T-cell (primary cell): ENCODE measurements at regions not wholly inside any gene's neighbourhood (a gene's known extent, or its start where the extent isn't known, plus 50 kb on each side); places are given as distances from the start of the nearest gene placed in this dataset.

Experiments
- ATAC-seq, 4 experiments: fragments of 200-7000 bp in 3 of 4; fragments of 150-1000 bp in 1 of 4; cut with Tn5 transposase; replicated peaks in 1 of 4; 1 replicate in 3 of 4; 2 replicates in 1 of 4; pipeline ENCODE4 v1.10.0; 2021; ENCODE audit warnings: moderate library complexity in 3 of 4, mild to moderate bottlenecking in 2 of 4, moderate number of reproducible peaks in 1 of 4
- CTCF ChIA-PET, 2 donors: fragments of 300-600 bp; sonication (Branson Sonifier 250); formaldehyde crosslinking; loops; one replicate each; lab custom pipeline; 2022; ENCODE audit warnings: antibody characterized with exemption in 2 of 2; lab: Charles Lee
- POLR2A ChIA-PET, 2 donors: fragments of 300-600 bp; sonication (Branson Sonifier 250); formaldehyde crosslinking; loops; one replicate each; lab custom pipeline; 2022; ENCODE audit warnings: antibody characterized with exemption in 2 of 2; lab: Charles Lee
- DNase-seq, 35 experiments: peaks; one replicate each; pipeline versions ENCODE4 v3.0.0 to v3.0.0-alpha.2; 2013 to 2023
- H3K27ac ChIP-seq: one replicate; pipeline ENCODE4 v1.5.1; 2013; ENCODE audit warnings: low read length
- H3K27me3 ChIP-seq, 2 experiments: replicated peaks in 1 of 2; 1 replicate in 1 of 2; 2 replicates in 1 of 2; pipeline versions ENCODE4 v1.6.1 to v1.7.0; 2013; ENCODE audit warnings: low read length in 1 of 2, mixed read lengths in 1 of 2; ENCODE audit not compliant: control insufficient read depth in 2 of 2, insufficient read depth in 2 of 2; ENCODE audit errors: extremely low read depth in 1 of 2
- H3K36me3 ChIP-seq, 2 donors: 1 replicate in 1 of 2; 2 replicates in 1 of 2; pipeline versions ENCODE4 v1.6.1 to v1.7.0; 2013; ENCODE audit warnings: low read length in 1 of 2; ENCODE audit not compliant: control insufficient read depth in 2 of 2, insufficient read depth in 1 of 2; ENCODE audit errors: extremely low read depth in 1 of 2
- H3K4me1 ChIP-seq, 2 experiments: 1 replicate in 1 of 2; 2 replicates in 1 of 2; pipeline versions ENCODE4 v1.6.1 to v1.7.0; 2013; ENCODE audit warnings: low read length in 2 of 2, mixed read lengths in 1 of 2; ENCODE audit not compliant: insufficient read depth in 2 of 2, control insufficient read depth in 1 of 2; ENCODE audit errors: extremely low read depth in 1 of 2
- H3K4me3 ChIP-seq, 2 donors: 1 replicate in 1 of 2; 2 replicates in 1 of 2; pipeline versions ENCODE4 v1.5.1 to v1.7.0; 2013; ENCODE audit warnings: mild to moderate bottlenecking in 2 of 2, low read length in 1 of 2, moderate library complexity in 1 of 2; ENCODE audit not compliant: control insufficient read depth in 1 of 2; ENCODE audit errors: extremely low read depth in 1 of 2
- H3K9me3 ChIP-seq: 2 replicates; pipeline ENCODE4 v1.7.0; 2013
- H3K27ac Mint-ChIP-seq, 2 donors: one replicate each; pipeline ENCODE4 v1.8.0; 2020 to 2021; ENCODE audit warnings: mild to moderate bottlenecking in 2 of 2, mixed read lengths in 2 of 2
- H3K27me3 Mint-ChIP-seq, 2 donors: one replicate each; pipeline ENCODE4 v1.8.0; 2021 to 2022; ENCODE audit warnings: mixed read lengths in 2 of 2
- H3K36me3 Mint-ChIP-seq: one replicate; pipeline ENCODE4 v1.8.0; 2021; ENCODE audit warnings: mixed read lengths
- H3K4me1 Mint-ChIP-seq, 3 donors: one replicate each; pipeline ENCODE4 v1.8.0; 2020 to 2022; ENCODE audit warnings: mixed read lengths in 3 of 3, mild to moderate bottlenecking in 1 of 3
- H3K4me3 Mint-ChIP-seq, 3 donors: one replicate each; pipeline ENCODE4 v1.8.0; 2020 to 2022; ENCODE audit warnings: mild to moderate bottlenecking in 3 of 3, mixed read lengths in 3 of 3, moderate library complexity in 3 of 3
- H3K9me3 Mint-ChIP-seq, 3 donors: one replicate each; pipeline ENCODE4 v1.8.0; 2020 to 2022; ENCODE audit warnings: mixed read lengths in 3 of 3
- WGBS: methylation state at CpG from one replicate; pipeline ENCODE4 v1.1.5; 2013; ENCODE audit warnings: missing lambda C conversion rate; ENCODE audit not compliant: insufficient coverage; 5-methylcytosine and 5-hydroxymethylcytosine counted together

DNA sequence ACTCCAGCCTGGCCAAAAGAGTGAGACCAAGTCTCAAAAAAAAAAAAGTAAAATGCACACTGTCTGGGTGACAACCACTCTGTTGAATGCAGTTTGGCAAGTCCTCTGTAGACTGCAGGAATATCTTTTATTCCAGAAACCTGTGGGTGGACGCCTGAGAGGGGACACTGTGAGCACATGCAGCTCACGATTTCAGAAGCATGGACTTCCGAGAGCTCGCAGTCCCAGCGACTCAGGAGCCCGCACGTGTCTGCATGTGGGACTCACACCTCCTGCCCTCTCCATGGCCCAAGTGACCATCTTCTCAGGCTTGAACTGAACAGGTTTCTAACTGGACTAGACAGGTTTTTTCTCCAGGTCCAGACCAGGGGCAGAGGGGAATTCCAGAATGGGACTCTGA is 388.6 kb upstream of the IRX2 start:
- WGBS = 95% methylated on average over 7 of the region's 7 CpGs
- no peak for DNase-seq
- Histone ChIP-seq H3K9me3 (no peaks in the 10 kb centered on the region), H3K36me3 (no peaks in the 10 kb centered on the region), H3K27ac (no peak overlapping the region), H3K4me3 (no peak overlapping the region), H3K27me3 (peaks cover 0 to 2% of the 10 kb centered on the region in 2 experiments), H3K4me1 (no peaks in the 10 kb centered on the region)
- ChIA-PET CTCF (no interaction called here), POLR2A (no interaction called here)
- H3K9me3 Mint-ChIP-seq = peaks cover 0 to 21% (median 5%) of the 10 kb centered on the region in 3 donors
- no peak for ATAC-seq
- H3K27me3 Mint-ChIP-seq = no peaks in the 10 kb centered on the region
- no peak overlapping the region for H3K27ac Mint-ChIP-seq
- no peaks in the 10 kb centered on the region for H3K4me1 Mint-ChIP-seq
- no peaks in the 10 kb centered on the region for H3K36me3 Mint-ChIP-seq
- no peak overlapping the region for H3K4me3 Mint-ChIP-seq

DNA sequence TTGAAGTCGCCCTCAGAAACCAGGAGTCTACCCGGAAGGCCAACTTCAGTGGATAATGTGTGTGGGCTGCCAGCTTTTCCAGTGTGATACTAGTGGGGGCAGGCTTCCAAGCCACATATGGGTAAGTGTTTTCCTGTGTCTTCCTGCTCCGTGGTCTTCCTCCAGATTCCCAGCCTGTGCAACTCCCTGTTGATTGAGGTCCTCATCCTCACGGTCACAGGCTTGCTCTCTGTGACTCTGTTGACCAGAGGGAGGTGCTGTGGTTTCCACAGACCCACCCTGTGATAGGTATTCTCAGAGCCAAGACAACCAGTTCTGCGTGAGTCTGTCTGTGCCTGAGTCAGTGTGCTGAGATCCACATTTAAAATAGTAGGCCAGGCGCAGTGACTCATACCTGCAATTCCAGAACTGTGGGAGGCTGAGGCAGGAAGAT is 388.0 kb upstream of the IRX2 start:
- H3K4me1 ChIP-seq = no peaks in the 10 kb centered on the region
- H3K27ac ChIP-seq = no peak overlapping the region
- H3K27me3 ChIP-seq = peaks cover 0 to 2% of the 10 kb centered on the region in 2 experiments
- DNase-seq = no peak
- CTCF ChIA-PET = no interaction called here
- no peak for ATAC-seq
- Mint-ChIP-seq H3K27ac (no peak overlapping the region), H3K4me3 (no peak overlapping the region), H3K27me3 (no peaks in the 10 kb centered on the region), H3K36me3 (no peaks in the 10 kb centered on the region), H3K4me1 (no peaks in the 10 kb centered on the region), H3K9me3 (peaks cover 0 to 24% (median 5%) of the 10 kb centered on the region in 3 donors)
- 72% methylated on average over 5 of the region's 6 CpGs for WGBS
- no peak overlapping the region for H3K4me3 ChIP-seq
- no peaks in the 10 kb centered on the region for H3K9me3 ChIP-seq
- no peaks in the 10 kb centered on the region for H3K36me3 ChIP-seq
- POLR2A ChIA-PET = no interaction called here

DNA sequence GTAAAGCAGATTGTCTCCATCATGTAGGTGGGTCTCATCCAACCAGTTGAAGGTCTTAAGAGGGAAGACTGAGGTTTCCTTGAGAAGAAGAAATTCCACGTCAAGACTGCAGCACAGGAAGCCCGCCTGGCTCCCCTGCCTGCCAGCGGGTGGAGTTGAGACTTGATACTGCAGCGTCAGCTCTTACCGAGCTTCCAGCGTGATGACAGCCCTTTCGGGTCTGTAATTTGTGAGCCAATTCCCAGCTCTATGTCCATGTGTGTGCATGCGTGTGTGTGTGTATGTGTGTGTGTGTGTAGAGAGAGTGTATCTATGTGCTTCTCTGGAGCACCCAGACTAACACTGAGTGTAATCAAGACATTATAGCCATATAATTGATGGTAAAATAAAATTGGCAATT is 379.7 kb upstream of the IRX2 start:
- no peaks in the 10 kb centered on the region for H3K4me1 Mint-ChIP-seq
- no peak overlapping the region for H3K27ac Mint-ChIP-seq
- no peaks in the 10 kb centered on the region for H3K4me1 ChIP-seq
- ChIA-PET POLR2A (no interaction called here), CTCF (no interaction called here)
- H3K27ac ChIP-seq = no peak overlapping the region
- ATAC-seq (no peak), DNase-seq (no peak)
- no peaks in the 10 kb centered on the region for H3K36me3 ChIP-seq
- H3K4me3 ChIP-seq = no peak overlapping the region
- H3K36me3 Mint-ChIP-seq = no peaks in the 10 kb centered on the region
- no peaks in the 10 kb centered on the region for H3K9me3 ChIP-seq
- no peak overlapping the region for H3K4me3 Mint-ChIP-seq
- WGBS = 56% methylated on average over 7 of the region's 8 CpGs
- H3K27me3 ChIP-seq = peaks cover 0 to 4% of the 10 kb centered on the region in 2 experiments
- no peaks in the 10 kb centered on the region for H3K27me3 Mint-ChIP-seq
- peaks cover 3 to 11% (median 6%) of the 10 kb centered on the region in 3 donors for H3K9me3 Mint-ChIP-seq

DNA sequence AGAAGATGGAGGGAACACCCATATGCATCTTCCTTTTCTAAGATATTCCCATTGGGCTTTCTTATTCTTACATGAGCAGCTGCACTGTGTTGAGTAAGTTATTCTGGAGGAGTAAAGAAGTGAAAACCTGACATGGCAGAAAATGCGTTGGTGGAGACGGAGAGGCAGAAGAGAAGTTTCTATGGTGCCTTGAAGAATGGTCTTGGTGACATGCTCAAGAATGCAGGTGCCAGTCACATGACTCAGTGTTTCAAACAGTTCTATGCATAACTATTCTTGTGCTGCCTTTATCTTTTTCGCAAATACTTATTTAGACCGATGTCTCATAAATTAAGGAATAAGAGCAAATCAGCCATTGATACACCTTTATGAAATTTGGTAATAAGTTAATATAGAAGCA is 377.8 kb upstream of the IRX2 start:
- no peaks in the 10 kb centered on the region for H3K9me3 ChIP-seq
- ChIA-PET POLR2A (no interaction called here), CTCF (no interaction called here)
- DNase-seq (no peak), ATAC-seq (no peak)
- 100% methylated on average over 1 of the region's 4 CpGs for WGBS
- H3K27ac ChIP-seq = no peak overlapping the region
- H3K4me3 ChIP-seq = no peak overlapping the region
- peaks cover 3 to 6% (median 6%) of the 10 kb centered on the region in 3 donors for H3K9me3 Mint-ChIP-seq
- no peaks in the 10 kb centered on the region for H3K36me3 Mint-ChIP-seq
- no peak overlapping the region for H3K4me3 Mint-ChIP-seq
- H3K4me1 ChIP-seq = no peaks in the 10 kb centered on the region
- no peaks in the 10 kb centered on the region for H3K36me3 ChIP-seq
- H3K27me3 Mint-ChIP-seq = no peaks in the 10 kb centered on the region
- no peaks in the 10 kb centered on the region for H3K4me1 Mint-ChIP-seq
- no peak overlapping the region for H3K27ac Mint-ChIP-seq
- peaks cover 0 to 4% of the 10 kb centered on the region in 2 experiments for H3K27me3 ChIP-seq

DNA sequence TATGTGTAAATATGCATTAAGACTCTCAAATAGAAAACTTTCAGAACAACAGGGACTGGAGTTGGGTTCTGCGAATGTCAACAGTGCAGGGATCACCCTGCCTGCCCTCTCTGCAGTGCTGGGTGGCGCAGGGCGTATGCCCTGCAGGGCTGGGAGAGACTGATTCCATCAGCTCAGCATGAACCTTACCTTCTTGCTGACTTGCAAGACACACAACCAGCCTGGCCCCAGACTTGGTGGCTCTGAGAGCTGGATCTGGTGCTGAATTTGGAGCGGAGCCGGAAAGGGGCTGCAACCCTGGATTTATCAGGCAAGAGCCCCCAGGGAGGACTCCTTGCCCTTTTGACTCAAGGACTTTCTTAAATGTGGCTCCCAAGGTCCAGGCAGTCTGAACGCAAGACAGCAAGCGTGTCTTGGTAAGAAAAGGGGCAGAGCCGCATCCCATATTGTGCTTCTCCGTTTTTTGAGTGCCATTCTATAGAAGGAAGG is 376.0 kb upstream of the IRX2 start:
- ChIA-PET POLR2A (no interaction called here), CTCF (no interaction called here)
- peaks cover 0 to 5% of the 10 kb centered on the region in 2 donors for H3K27me3 Mint-ChIP-seq
- ATAC-seq = no peak
- Histone ChIP-seq H3K27ac (no peak overlapping the region), H3K36me3 (no peaks in the 10 kb centered on the region), H3K9me3 (no peaks in the 10 kb centered on the region), H3K4me1 (no peaks in the 10 kb centered on the region), H3K4me3 (no peak overlapping the region), H3K27me3 (peaks cover 2 to 4% of the 10 kb centered on the region in 2 experiments)
- peaks cover 3 to 6% (median 6%) of the 10 kb centered on the region in 3 donors for H3K9me3 Mint-ChIP-seq
- no peak for DNase-seq
- H3K4me3 Mint-ChIP-seq = no peak overlapping the region
- WGBS = 93% methylated on average over 5 of the region's 9 CpGs
- no peaks in the 10 kb centered on the region for H3K36me3 Mint-ChIP-seq
- no peak overlapping the region for H3K27ac Mint-ChIP-seq
- H3K4me1 Mint-ChIP-seq = no peaks in the 10 kb centered on the region

DNA sequence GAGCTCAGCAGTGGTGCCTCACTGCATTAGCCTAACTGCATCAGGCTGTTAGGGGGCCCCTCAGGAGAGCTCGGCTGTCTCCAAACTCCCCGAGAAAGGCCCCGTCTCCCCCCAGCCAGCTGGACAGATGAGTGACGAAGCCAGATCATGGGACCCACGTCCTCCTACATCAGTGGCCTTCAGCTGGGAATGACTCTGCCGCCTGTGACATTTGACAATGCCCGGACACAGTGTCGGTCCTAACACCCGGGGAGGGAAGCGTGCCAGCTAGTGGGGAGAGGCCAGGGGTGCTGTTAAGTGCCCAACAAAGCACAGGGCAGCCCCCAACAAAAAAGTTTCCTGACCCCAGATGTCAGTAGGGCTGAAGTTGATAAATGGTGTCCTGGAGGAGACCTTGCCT is 375.2 kb upstream of the IRX2 start:
- Histone ChIP-seq H3K9me3 (no peaks in the 10 kb centered on the region), H3K4me1 (no peaks in the 10 kb centered on the region), H3K27me3 (peaks cover 2 to 8% of the 10 kb centered on the region in 2 experiments), H3K36me3 (no peaks in the 10 kb centered on the region), H3K27ac (no peak overlapping the region), H3K4me3 (no peak overlapping the region)
- Mint-ChIP-seq H3K27ac (no peak overlapping the region), H3K4me3 (no peak overlapping the region), H3K27me3 (peaks cover 5 to 7% of the 10 kb centered on the region in 2 donors), H3K9me3 (peaks cover 3 to 6% (median 4%) of the 10 kb centered on the region in 3 donors), H3K4me1 (no peaks in the 10 kb centered on the region), H3K36me3 (no peaks in the 10 kb centered on the region)
- WGBS = 61% methylated on average over 5 of the region's 10 CpGs
- POLR2A ChIA-PET = no interaction called here
- CTCF ChIA-PET = no interaction called here
- ATAC-seq (no peak), DNase-seq (no peak)

DNA sequence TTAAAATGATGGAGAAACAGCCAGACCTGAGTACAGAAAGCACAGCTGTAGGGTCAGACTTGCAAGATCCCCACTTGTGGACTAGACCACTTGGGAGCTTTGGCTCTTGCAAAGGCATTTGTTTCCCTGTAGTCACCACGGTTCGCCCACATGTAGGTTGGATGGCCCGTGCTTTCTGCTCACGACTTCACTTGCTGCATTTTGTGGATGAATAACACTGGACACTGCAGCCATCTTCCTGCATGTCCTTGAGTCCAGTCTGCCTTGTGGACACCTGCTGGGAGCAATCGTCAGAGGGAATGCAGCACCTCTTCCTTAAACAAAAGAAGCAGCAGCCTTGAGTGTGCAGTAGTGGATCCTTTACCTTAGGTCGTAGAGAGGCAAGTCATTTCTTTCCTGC is 372.9 kb upstream of the IRX2 start:
- ChIA-PET CTCF (no interaction called here), POLR2A (no interaction called here)
- H3K9me3 Mint-ChIP-seq = no peaks in the 10 kb centered on the region
- no peaks in the 10 kb centered on the region for H3K36me3 Mint-ChIP-seq
- Histone ChIP-seq H3K4me1 (no peaks in the 10 kb centered on the region), H3K27ac (no peak overlapping the region), H3K4me3 (no peak overlapping the region), H3K9me3 (no peaks in the 10 kb centered on the region), H3K27me3 (peaks cover 9 to 22% of the 10 kb centered on the region in 2 experiments), H3K36me3 (no peaks in the 10 kb centered on the region)
- ATAC-seq (no peak), DNase-seq (no peak)
- H3K4me3 Mint-ChIP-seq = no peak overlapping the region
- H3K4me1 Mint-ChIP-seq = no peaks in the 10 kb centered on the region
- H3K27ac Mint-ChIP-seq = no peak overlapping the region
- WGBS = 85% methylated on average over 4 of the region's 6 CpGs
- peaks cover 6 to 13% of the 10 kb centered on the region in 2 donors for H3K27me3 Mint-ChIP-seq
